Body of pancreas (tissue), 4 donors: ENCODE measurements at regions not wholly inside any gene's neighbourhood (a gene's known extent, or its start where the extent isn't known, plus 50 kb on each side); places are given as distances from the start of the nearest gene placed in this dataset.

Experiments
- CTCF ChIP-seq, 7 experiments: fragments of 450-650 bp in 4 of 7; fragments of 200-600 bp in 3 of 7; sonication (generic) in 3 of 7; IDR thresholded peaks; one replicate each; pipeline ENCODE4 v1.5.1; 2016 to 2019; ENCODE audit warnings: antibody characterized with exemption in 7 of 7
- POLR2A ChIP-seq, 3 donors: fragments of 450-650 bp; IDR thresholded peaks; one replicate each; pipeline ENCODE4 v1.6.1; 2016; ENCODE audit warnings: antibody characterized with exemption in 3 of 3, mild to moderate bottlenecking in 2 of 3

GRCh38 chr4:58749206-58749605, 1639.0 kb upstream of the IGFBP7 start:
- no peak for TF ChIP-seq CTCF (IDR thresholded peaks at IDR 0.05)
- no peak for TF ChIP-seq POLR2A (IDR thresholded peaks at IDR 0.05)
